ENCODE measurements at regions not wholly inside any gene's neighbourhood (a gene's known extent, or its start where the extent isn't known, plus 50 kb on each side); places are given as distances from the start of the nearest gene placed in this dataset.
A peak's percentile ranks its signal among the peaks of the same experiment; 100 is the strongest.
"Not testable (repeated sequence)": the region's sequence is repeated elsewhere in the genome, so short reads cannot be mapped to it uniquely, and the experiment has no call there.

- DNase-seq = no peak
Measured at GRCh38 chr19:33866696-33867095, 70.0 kb downstream of the KCTD15 start.

GRCh38 chr19:33868076-33868735 is 71.5 kb downstream of the KCTD15 start:
- DNase-seq = no peak

- DNase-seq = peak; percentile 70
Measured at GRCh38 chr19:33868788-33869412, 72.2 kb downstream of the KCTD15 start.

- DNase-seq = not testable (repeated sequence)
Measured at GRCh38 chr19:33870298-33870932, 73.7 kb downstream of the KCTD15 start.

- DNase-seq = no peak
Measured at GRCh38 chr19:33871605-33872004, 74.9 kb downstream of the KCTD15 start.

- DNase-seq = no peak
Measured at GRCh38 chr19:33872445-33873320, 76.0 kb downstream of the KCTD15 start.

GRCh38 chr19:33875071-33875470 is 78.4 kb downstream of the KCTD15 start:
- no peak for DNase-seq

GRCh38 chr19:33876192-33876591 is 79.5 kb downstream of the KCTD15 start:
- no peak for DNase-seq

GRCh38 chr19:33878030-33878544 is 81.4 kb downstream of the KCTD15 start:
- DNase-seq = no peak

GRCh38 chr19:33878910-33879810 is 82.5 kb downstream of the KCTD15 start:
- no peak for DNase-seq

GRCh38 chr19:33879818-33880575 is 83.3 kb downstream of the KCTD15 start:
- no peak for DNase-seq

GRCh38 chr19:33883859-33884519 is 87.3 kb downstream of the KCTD15 start:
- no peak for DNase-seq

- DNase-seq = no peak
Measured at GRCh38 chr19:33885236-33885635, 88.6 kb downstream of the KCTD15 start.

GRCh38 chr19:33887891-33888290 is 91.2 kb downstream of the KCTD15 start:
- DNase-seq = no peak

- DNase-seq = no peak
Measured at GRCh38 chr19:33888665-33889064, 92.0 kb downstream of the KCTD15 start.

- DNase-seq = no peak
Measured at GRCh38 chr19:33890569-33890968, 93.9 kb downstream of the KCTD15 start.

- DNase-seq = no peak
Measured at GRCh38 chr19:33891773-33892172, 95.1 kb downstream of the KCTD15 start.

GRCh38 chr19:33894787-33895186 is 98.1 kb downstream of the KCTD15 start:
- DNase-seq = no peak

GRCh38 chr19:33895366-33895765 is 98.7 kb downstream of the KCTD15 start:
- DNase-seq = no peak

GRCh38 chr19:33898062-33898677 is 101.5 kb downstream of the KCTD15 start:
- no peak for DNase-seq

Data from right forelimb (tissue), 1 donor.